OCI-LY1 (cell line): ENCODE measurements at regions not wholly inside any gene's neighbourhood (a gene's known extent, or its start where the extent isn't known, plus 50 kb on each side); places are given as distances from the start of the nearest gene placed in this dataset.

Experiments used
- H2AFZ ChIP-seq: fragments of 200-600 bp; sonication (generic), shearing (Covaris generic); 2 replicates; pipeline ENCODE4 v1.6.0; 2014; ENCODE audit warnings: antibody characterized with exemption, mild to moderate bottlenecking, low read length
- H3F3A ChIP-seq: fragments of 200-600 bp; sonication (generic), shearing (Covaris generic); 2 replicates; pipeline ENCODE4 v1.6.0; 2014; ENCODE audit warnings: mild to moderate bottlenecking, antibody characterized with exemption, low read length, moderate library complexity; ENCODE audit not compliant: insufficient read depth
- H3K27ac ChIP-seq: fragments of 200-600 bp; sonication (generic); 2 replicates; pipeline ENCODE4 v1.5.1; 2014; ENCODE audit warnings: low read length, mixed run types, mild to moderate bottlenecking, low read depth; ENCODE audit not compliant: poor library complexity, severe bottlenecking
- H3K27me3 ChIP-seq: fragments of 200-600 bp; sonication (generic); 2 replicates; pipeline ENCODE4 v1.6.0; 2014; ENCODE audit warnings: antibody characterized with exemption, mild to moderate bottlenecking, low read length, moderate library complexity; ENCODE audit not compliant: insufficient read depth
- H3K36me3 ChIP-seq: fragments of 200-600 bp; sonication (generic); 2 replicates; pipeline ENCODE4 v1.6.1; 2014; ENCODE audit warnings: mild to moderate bottlenecking, antibody characterized with exemption, low read length, moderate library complexity, mixed read lengths; ENCODE audit not compliant: insufficient read depth
- H3K4me1 ChIP-seq: fragments of 200-600 bp; sonication (generic); 2 replicates; pipeline ENCODE4 v1.5.1; 2014; ENCODE audit warnings: mild to moderate bottlenecking, low read length, moderate library complexity; ENCODE audit not compliant: insufficient read depth, severe bottlenecking
- H3K4me2 ChIP-seq: fragments of 200-600 bp; sonication (generic), shearing (Covaris generic); 2 replicates; pipeline ENCODE4 v1.6.1; 2014; ENCODE audit warnings: low read length
- H3K4me3 ChIP-seq: fragments of 200-600 bp; sonication (generic); 2 replicates; pipeline ENCODE4 v1.5.1; 2014; ENCODE audit warnings: low read length, low read depth, mild to moderate bottlenecking, mixed read lengths; ENCODE audit not compliant: poor library complexity, severe bottlenecking
- H3K79me2 ChIP-seq: fragments of 200-600 bp; shearing (Covaris generic); 2 replicates; pipeline ENCODE4 v1.6.1; 2016; ENCODE audit warnings: mixed run types, low read length, mixed read lengths; ENCODE audit not compliant: insufficient read depth
- H3K9ac ChIP-seq: fragments of 200-600 bp; sonication (generic), shearing (Covaris generic); 2 replicates; pipeline ENCODE4 v1.6.1; 2014; ENCODE audit warnings: mild to moderate bottlenecking, low read length, mixed read lengths
- H3K9me2 ChIP-seq: fragments of 200-600 bp; sonication (generic), shearing (Covaris generic); 2 replicates; pipeline ENCODE4 v1.6.1; 2014; ENCODE audit warnings: low read depth, mild to moderate bottlenecking, low read length, mixed read lengths
- H3K9me3 ChIP-seq: fragments of 200-600 bp; shearing (Covaris generic); 2 replicates; pipeline ENCODE4 v1.6.1; 2014; ENCODE audit warnings: low read length, mixed read lengths
- H4K20me1 ChIP-seq: fragments of 200-600 bp; sonication (generic), shearing (Covaris generic); 2 replicates; pipeline ENCODE4 v1.6.0; 2016; ENCODE audit warnings: mild to moderate bottlenecking, low read length; ENCODE audit not compliant: insufficient read depth
- EZH2 ChIP-seq: fragments of 200-600 bp; sonication (generic), shearing (Covaris generic); IDR thresholded peaks from 2 replicates; pipeline ENCODE4 v1.8.0; 2017; ENCODE audit warnings: borderline replicate concordance, mixed run types, mild to moderate bottlenecking, antibody characterized with exemption, low read length, moderate library complexity, mixed read lengths
- TF ChIP-seq, protein P1 (sequence below): fragments of 200-600 bp; sonication (generic), shearing (Covaris generic); IDR thresholded peaks from 2 replicates; pipeline ENCODE4 v1.5.1; 2017; ENCODE audit warnings: mild to moderate bottlenecking, antibody characterized with exemption, low read length, moderate library complexity, mixed read lengths

DNA sequence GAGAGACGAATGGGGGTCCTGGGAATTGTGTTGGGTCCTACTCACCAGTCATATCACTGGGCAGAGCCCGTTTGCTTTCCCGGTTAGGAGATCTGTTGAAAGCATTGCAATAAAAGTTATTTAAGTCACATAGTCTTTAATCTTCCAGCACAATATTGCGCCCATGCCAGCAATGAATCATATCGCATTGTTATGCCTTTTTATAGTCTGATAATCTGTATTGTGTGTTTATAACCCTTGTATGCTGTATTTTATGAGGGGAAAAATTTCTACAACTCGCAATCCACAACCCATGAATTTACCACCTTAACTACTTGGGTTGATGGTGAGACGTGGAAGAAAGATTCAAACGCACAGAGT lies 211.9 kb upstream of the SMIM21 start:
- H3K27me3 ChIP-seq: no peaks in the 10 kb centered on the region
- H3K9me3 ChIP-seq: no peaks in the 10 kb centered on the region
- no peaks in the 10 kb centered on the region for H4K20me1 ChIP-seq
- H3K4me1 ChIP-seq: no peaks in the 10 kb centered on the region
- no peak overlapping the region for H3K27ac ChIP-seq
- H3K4me3 ChIP-seq: no peak overlapping the region
- no peaks in the 10 kb centered on the region for H3K9me2 ChIP-seq
- no peak overlapping the region for H2AFZ ChIP-seq
- H3K9ac ChIP-seq: no peak overlapping the region
- no peak for TF ChIP-seq EZH2
- TF ChIP-seq, protein P1, sequence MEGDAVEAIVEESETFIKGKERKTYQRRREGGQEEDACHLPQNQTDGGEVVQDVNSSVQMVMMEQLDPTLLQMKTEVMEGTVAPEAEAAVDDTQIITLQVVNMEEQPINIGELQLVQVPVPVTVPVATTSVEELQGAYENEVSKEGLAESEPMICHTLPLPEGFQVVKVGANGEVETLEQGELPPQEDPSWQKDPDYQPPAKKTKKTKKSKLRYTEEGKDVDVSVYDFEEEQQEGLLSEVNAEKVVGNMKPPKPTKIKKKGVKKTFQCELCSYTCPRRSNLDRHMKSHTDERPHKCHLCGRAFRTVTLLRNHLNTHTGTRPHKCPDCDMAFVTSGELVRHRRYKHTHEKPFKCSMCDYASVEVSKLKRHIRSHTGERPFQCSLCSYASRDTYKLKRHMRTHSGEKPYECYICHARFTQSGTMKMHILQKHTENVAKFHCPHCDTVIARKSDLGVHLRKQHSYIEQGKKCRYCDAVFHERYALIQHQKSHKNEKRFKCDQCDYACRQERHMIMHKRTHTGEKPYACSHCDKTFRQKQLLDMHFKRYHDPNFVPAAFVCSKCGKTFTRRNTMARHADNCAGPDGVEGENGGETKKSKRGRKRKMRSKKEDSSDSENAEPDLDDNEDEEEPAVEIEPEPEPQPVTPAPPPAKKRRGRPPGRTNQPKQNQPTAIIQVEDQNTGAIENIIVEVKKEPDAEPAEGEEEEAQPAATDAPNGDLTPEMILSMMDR: no peak
- H3K79me2 ChIP-seq: no peaks in the 10 kb centered on the region
- H3K4me2 ChIP-seq: no peak overlapping the region
- H3K36me3 ChIP-seq: no peaks in the 10 kb centered on the region
- no peaks in the 10 kb centered on the region for H3F3A ChIP-seq

DNA sequence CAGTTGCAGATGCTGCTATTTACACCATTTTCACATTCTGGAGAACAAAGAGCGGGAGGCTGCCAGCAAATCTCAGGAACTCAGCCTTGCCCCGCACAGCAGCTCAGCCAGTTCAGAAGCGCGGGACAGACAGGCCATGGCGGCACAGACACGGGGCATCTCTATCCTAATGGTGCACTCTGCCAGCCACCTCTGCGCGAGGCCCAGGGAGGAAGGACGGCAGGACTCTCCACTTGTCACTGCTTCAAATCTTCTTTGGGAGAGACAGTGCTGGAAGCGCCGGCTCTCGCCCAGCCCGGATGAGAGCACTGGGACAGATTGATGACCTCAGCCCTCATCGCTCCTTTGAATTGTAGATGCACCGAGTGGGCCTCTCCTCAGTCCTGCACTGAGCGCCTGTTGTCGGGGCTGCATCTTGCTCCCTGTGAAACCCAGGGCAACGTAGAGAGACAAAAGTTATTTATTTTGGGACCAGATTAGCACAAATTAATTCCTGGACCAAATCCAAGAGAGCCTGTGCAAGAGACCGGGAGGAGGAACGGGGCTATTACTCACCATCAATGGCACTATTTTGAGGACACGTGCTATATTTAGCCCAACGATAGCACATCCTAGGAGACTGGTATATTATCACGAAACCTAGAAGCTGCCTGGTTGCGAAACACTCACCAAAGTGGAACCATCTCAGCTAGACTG lies 211.4 kb upstream of the SMIM21 start:
- H3K79me2 ChIP-seq: no peaks in the 10 kb centered on the region
- no peaks in the 10 kb centered on the region for H3K36me3 ChIP-seq
- no peaks in the 10 kb centered on the region for H3F3A ChIP-seq
- no peaks in the 10 kb centered on the region for H4K20me1 ChIP-seq
- no peaks in the 10 kb centered on the region for H3K4me1 ChIP-seq
- no peaks in the 10 kb centered on the region for H3K27me3 ChIP-seq
- no peaks in the 10 kb centered on the region for H3K9me2 ChIP-seq
- H3K9me3 ChIP-seq: no peaks in the 10 kb centered on the region
- H3K9ac ChIP-seq: no peak overlapping the region
- no peak overlapping the region for H2AFZ ChIP-seq
- no peak overlapping the region for H3K27ac ChIP-seq
- no peak overlapping the region for H3K4me3 ChIP-seq
- H3K4me2 ChIP-seq: no peak overlapping the region
- TF ChIP-seq EZH2: no peak
- TF ChIP-seq, protein P1: no peak

DNA sequence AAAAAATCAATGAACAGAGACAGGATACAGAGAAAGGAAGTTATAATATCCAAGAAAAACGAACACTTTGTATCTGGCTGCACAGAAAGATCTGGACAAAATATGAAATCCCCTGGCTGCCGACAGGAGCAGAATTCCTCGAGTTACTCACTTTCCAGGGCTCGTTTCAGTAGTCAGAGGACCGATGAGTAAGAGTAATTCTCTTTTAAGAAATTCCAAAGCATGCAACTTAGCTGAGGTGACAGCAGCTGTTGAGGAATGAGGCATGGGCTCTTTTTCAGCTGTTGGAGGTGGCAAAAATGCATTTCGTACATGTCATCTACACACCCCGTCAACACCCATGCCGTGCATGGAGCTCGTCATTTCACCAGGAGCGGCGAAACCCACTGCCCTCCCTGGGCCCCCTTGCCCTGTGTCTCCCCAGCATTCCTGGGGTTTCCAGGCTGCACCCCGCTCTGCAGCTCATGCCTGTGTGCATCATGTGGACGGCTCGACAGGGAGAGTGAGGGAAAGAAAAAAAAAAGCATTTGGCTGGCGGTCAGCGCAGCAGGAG lies 210.8 kb upstream of the SMIM21 start:
- no peaks in the 10 kb centered on the region for H3K27me3 ChIP-seq
- H4K20me1 ChIP-seq: no peaks in the 10 kb centered on the region
- no peak overlapping the region for H3K4me3 ChIP-seq
- no peak overlapping the region for H3K27ac ChIP-seq
- no peaks in the 10 kb centered on the region for H3K36me3 ChIP-seq
- TF ChIP-seq EZH2: no peak
- TF ChIP-seq, protein P1: no peak
- no peak overlapping the region for H2AFZ ChIP-seq
- no peak overlapping the region for H3K4me2 ChIP-seq
- H3K79me2 ChIP-seq: no peaks in the 10 kb centered on the region
- H3K9me2 ChIP-seq: no peaks in the 10 kb centered on the region
- no peaks in the 10 kb centered on the region for H3K4me1 ChIP-seq
- no peaks in the 10 kb centered on the region for H3K9me3 ChIP-seq
- H3K9ac ChIP-seq: no peak overlapping the region
- H3F3A ChIP-seq: no peaks in the 10 kb centered on the region
